ENCODE measurements at regions not wholly inside any gene's neighbourhood (a gene's known extent, or its start where the extent isn't known, plus 50 kb on each side); places are given as distances from the start of the nearest gene placed in this dataset.

GRCh38 chr12:28973491-28973890, 175.6 kb upstream of the FAR2 start:
- TF ChIP-seq ZNF449 (tag by site-specific recombination; IDR thresholded peaks at IDR 0.05) (no peak), CTCF (tag by site-specific recombination; IDR thresholded peaks at IDR 0.05) (no peak), MYNN (tag by site-specific recombination; IDR thresholded peaks at IDR 0.05; ENCODE audit: borderline replicate concordance) (no peak), SETDB1 (IDR thresholded peaks at IDR 0.05; ENCODE audit: insufficient read length, low read length) (no peak), ZNF624 (tag by site-specific recombination; IDR thresholded peaks at IDR 0.05) (no peak), ZBTB7A (tag by site-specific recombination; IDR thresholded peaks at IDR 0.05; ENCODE audit: low read depth) (no peak), PRDM2 (tag by site-specific recombination; IDR thresholded peaks at IDR 0.05; ENCODE audit: borderline replicate concordance) (no peak), ZNF501 (tag by site-specific recombination; IDR thresholded peaks at IDR 0.05) (no peak), ZNF121 (tag by site-specific recombination; IDR thresholded peaks at IDR 0.05) (no peak)

Measured in HEK293 (cell line).